H1 (cell line): ENCODE measurements at regions not wholly inside any gene's neighbourhood (a gene's known extent, or its start where the extent isn't known, plus 50 kb on each side); places are given as distances from the start of the nearest gene placed in this dataset.

ENCODE experiments used
- CBX5 ChIP-seq: fragments of 300-800, 300-1000 bp; sonication (generic); IDR thresholded peaks from 2 replicates; pipeline ENCODE4 v1.7.1; 2016; ENCODE audit warnings: antibody characterized with exemption, low read length, low read depth
- E2F6 ChIP-seq: IDR thresholded peaks from 2 replicates; pipeline ENCODE4 v1.6.1; 2012; ENCODE audit warnings: inconsistent platforms
- JUN ChIP-seq: IDR thresholded peaks from 2 replicates; pipeline ENCODE4 v1.6.1; 2011; ENCODE audit warnings: low read depth, mild to moderate bottlenecking, improper control_type of control experiment, low read length

GRCh38 chr1:4075436-4076225 is 175.6 kb upstream of the C1orf174 start (continued):
- TF ChIP-seq CBX5 (no peak), E2F6 (no peak), JUN (no peak)
